ENCODE measurements at regions not wholly inside any gene's neighbourhood (a gene's known extent, or its start where the extent isn't known, plus 50 kb on each side); places are given as distances from the start of the nearest gene placed in this dataset.

DNA sequence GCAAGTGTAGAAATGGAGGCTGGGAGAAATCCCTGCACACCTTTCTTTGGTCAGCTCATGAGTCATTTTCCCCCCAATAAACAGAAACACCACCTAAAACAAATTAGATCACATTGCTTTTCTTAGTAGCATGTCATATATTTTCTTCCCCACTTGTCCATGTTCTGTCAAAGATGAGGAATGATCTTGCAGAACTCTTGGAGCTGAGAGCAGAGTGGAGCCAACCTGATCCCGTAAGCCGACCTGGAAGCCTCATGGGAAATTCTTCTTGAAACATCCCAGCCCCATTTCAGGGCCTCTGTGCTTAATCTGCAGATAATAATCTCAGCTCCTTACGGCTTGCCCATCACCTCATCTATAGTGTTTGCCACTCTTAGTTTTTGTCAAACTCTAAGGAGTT is 284.6 kb upstream of the ELAC2 start:
- H3K36me3 ChIP-seq: no peaks in the 10 kb centered on the region
- no peak for DNase-seq
- H3K27ac ChIP-seq: no peak overlapping the region
- no peaks in the 10 kb centered on the region for H3K4me1 ChIP-seq
- no peaks in the 10 kb centered on the region for H3K27me3 ChIP-seq (replicated peaks in 1 of 7)
- H3K9me3 ChIP-seq: peaks cover 0 to 6% (median 0%) of the 10 kb centered on the region in 8 donors
- WGBS, 5 donors: 84 to 96% (median 92%) methylated on average over 3 of the region's 3 CpGs
- H3K4me3 ChIP-seq: no peak overlapping the region
- TF ChIP-seq POLR2A (IDR thresholded peaks at IDR 0.05) (no peak), CTCF (IDR thresholded peaks at IDR 0.05 in 8 of 11, conservative IDR thresholded peaks at IDR 0.05 in 3 of 11) (no peak), POLR2AphosphoS5 (IDR thresholded peaks at IDR 0.05) (no peak)
- intact Hi-C loops (cut with DNase I; ENCODE audit: low total_unique reads): no loop called here

DNA sequence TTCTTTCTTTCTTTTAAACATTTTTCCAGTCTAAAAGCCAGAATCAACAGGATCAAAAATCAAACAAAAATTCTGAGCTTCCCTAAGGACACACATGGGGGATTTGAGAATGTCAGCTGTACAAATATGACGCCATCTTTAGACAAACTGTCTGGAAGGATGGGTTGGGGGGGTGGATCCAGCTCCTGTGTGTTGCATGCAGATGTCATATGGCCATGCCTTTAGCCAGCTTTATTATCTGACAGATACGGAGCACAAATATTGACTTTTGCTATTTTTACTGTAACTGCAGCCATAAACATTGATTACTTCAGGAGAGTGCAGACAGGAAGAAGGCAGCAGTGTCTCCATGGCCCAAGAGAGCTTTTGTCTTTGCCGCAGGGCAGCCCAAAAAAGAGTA is 279.4 kb upstream of the ELAC2 start:
- Histone ChIP-seq H3K27me3 (replicated peaks in 1 of 7) (no peaks in the 10 kb centered on the region), H3K4me1 (no peaks in the 10 kb centered on the region), H3K9me3 (no peaks in the 10 kb centered on the region), H3K36me3 (no peaks in the 10 kb centered on the region), H3K27ac (no peak overlapping the region), H3K4me3 (no peak overlapping the region)
- no peak for DNase-seq
- intact Hi-C loops (cut with DNase I; ENCODE audit: low total_unique reads): loop anchor here (10.0 kb wide), 1 partner anchor 62 kb away; no protein-coding TSS in a partner anchor
- WGBS, 5 donors: 87 to 97% (median 87%) methylated on average over 3 of the region's 3 CpGs
- TF ChIP-seq POLR2AphosphoS5 (IDR thresholded peaks at IDR 0.05) (no peak), CTCF (IDR thresholded peaks at IDR 0.05 in 8 of 11, conservative IDR thresholded peaks at IDR 0.05 in 3 of 11) (no peak), POLR2A (IDR thresholded peaks at IDR 0.05) (no peak)

- Histone ChIP-seq H3K4me3 (no peak overlapping the region), H3K9me3 (no peaks in the 10 kb centered on the region), H3K27me3 (replicated peaks in 1 of 7) (no peaks in the 10 kb centered on the region), H3K27ac (no peak overlapping the region), H3K36me3 (no peaks in the 10 kb centered on the region), H3K4me1 (no peaks in the 10 kb centered on the region)
- DNase-seq: no peak
- intact Hi-C loops (cut with DNase I; ENCODE audit: low total_unique reads): loop anchor here (10.0 kb wide), 1 partner anchor 59 kb away; no protein-coding TSS in a partner anchor
- no peak for TF ChIP-seq POLR2A (IDR thresholded peaks at IDR 0.05)
Observed at GRCh38 chr17:13293421-13293820, 275.6 kb upstream of the ELAC2 start.

GRCh38 chr17:13292291-13292690 is 274.5 kb upstream of the ELAC2 start:
- DNase-seq: no peak
- WGBS, 5 donors: 89 to 94% (median 91%) methylated on average over 10 of the region's 10 CpGs
- Histone ChIP-seq H3K27ac (no peak overlapping the region), H3K27me3 (replicated peaks in 1 of 7) (no peaks in the 10 kb centered on the region), H3K36me3 (no peaks in the 10 kb centered on the region), H3K9me3 (no peaks in the 10 kb centered on the region), H3K4me1 (no peaks in the 10 kb centered on the region), H3K4me3 (no peak overlapping the region)
- TF ChIP-seq CTCF (IDR thresholded peaks at IDR 0.05 in 8 of 11, conservative IDR thresholded peaks at IDR 0.05 in 3 of 11): no peak
- no peak for TF ChIP-seq POLR2AphosphoS5 (IDR thresholded peaks at IDR 0.05)
- TF ChIP-seq POLR2A (IDR thresholded peaks at IDR 0.05): no peak
- intact Hi-C loops (cut with DNase I; ENCODE audit: low total_unique reads): loop anchor here (10.0 kb wide), 1 partner anchor 57 kb away; no protein-coding TSS in a partner anchor

- intact Hi-C loops (cut with DNase I; ENCODE audit: low total_unique reads): no loop called here
- no peak for DNase-seq
- no peaks in the 10 kb centered on the region for H3K36me3 ChIP-seq
- no peak for TF ChIP-seq POLR2AphosphoS5 (IDR thresholded peaks at IDR 0.05)
- no peak for TF ChIP-seq CTCF (IDR thresholded peaks at IDR 0.05 in 8 of 11, conservative IDR thresholded peaks at IDR 0.05 in 3 of 11)
- no peak for TF ChIP-seq POLR2A (IDR thresholded peaks at IDR 0.05)
- H3K9me3 ChIP-seq: no peaks in the 10 kb centered on the region
- H3K27me3 ChIP-seq (replicated peaks in 1 of 7): no peaks in the 10 kb centered on the region
- WGBS, 5 donors: 77 to 91% (median 83%) methylated on average over 4 of the region's 4 CpGs
- no peak overlapping the region for H3K27ac ChIP-seq
- no peak overlapping the region for H3K4me3 ChIP-seq
- H3K4me1 ChIP-seq: no peaks in the 10 kb centered on the region
Observed at GRCh38 chr17:13288248-13288647, 270.4 kb upstream of the ELAC2 start.

Measured in spleen (tissue), 11 donors.